Astrocyte (in vitro differentiated cells and primary cell): ENCODE measurements at regions not wholly inside any gene's neighbourhood (a gene's known extent, or its start where the extent isn't known, plus 50 kb on each side); places are given as distances from the start of the nearest gene placed in this dataset.

Experiments used
- DNase-seq: peaks from one replicate; pipeline ENCODE4 v3.0.0-alpha.2; 2010; ENCODE audit warnings: low read depth
- FAIRE-seq: peaks from 2 replicates; lab custom pipeline; 2011; peaks lifted over from hg19 to GRCh38; lab: Jason Lieb, UNC
- H2AFZ ChIP-seq: 2 replicates; pipeline ENCODE4 v1.6.0; 2012; ENCODE audit warnings: low read depth, low read length, inconsistent platforms
- H3K27ac ChIP-seq: 2 replicates; pipeline ENCODE4 v1.5.1; 2011; ENCODE audit warnings: low read depth, low read length, inconsistent platforms
- H3K27me3 ChIP-seq: 2 replicates; pipeline ENCODE4 v1.6.0; 2011; ENCODE audit warnings: low read length, inconsistent platforms; ENCODE audit not compliant: insufficient read depth
- H3K36me3 ChIP-seq: 2 replicates; pipeline ENCODE4 v1.5.1; 2011; ENCODE audit warnings: low read length, inconsistent platforms; ENCODE audit not compliant: insufficient read depth
- H3K4me1 ChIP-seq: 2 replicates; pipeline ENCODE4 v1.5.1; 2011; ENCODE audit warnings: low read length, inconsistent platforms; ENCODE audit not compliant: insufficient read depth
- H3K4me2 ChIP-seq: 2 replicates; pipeline ENCODE4 v1.6.0; 2012; ENCODE audit warnings: low read length, inconsistent platforms
- H3K4me3 ChIP-seq: 2 replicates; pipeline ENCODE4 v1.5.1; 2011; ENCODE audit warnings: low read depth, mild to moderate bottlenecking, low read length, inconsistent platforms; ENCODE audit not compliant: insufficient read depth
- H3K79me2 ChIP-seq: 2 replicates; pipeline ENCODE4 v1.6.0; 2012; ENCODE audit warnings: mild to moderate bottlenecking, low read length, inconsistent platforms; ENCODE audit not compliant: insufficient read depth
- H3K9ac ChIP-seq: 2 replicates; pipeline ENCODE4 v1.6.0; 2012; ENCODE audit warnings: mild to moderate bottlenecking, low read length, inconsistent platforms
- H3K9me3 ChIP-seq: 2 replicates; pipeline ENCODE4 v1.5.1; 2012; ENCODE audit warnings: low read depth, mild to moderate bottlenecking, low read length, inconsistent platforms; ENCODE audit not compliant: insufficient read depth
- H4K20me1 ChIP-seq: 2 replicates; pipeline ENCODE4 v1.6.0; 2012; ENCODE audit warnings: low read length, inconsistent platforms; ENCODE audit not compliant: insufficient read depth
- H3K27ac Mint-ChIP-seq: one replicate; pipeline ENCODE4 v1.8.0; 2021; ENCODE audit warnings: mild to moderate bottlenecking, mixed read lengths; ENCODE audit not compliant: unreplicated experiment
- H3K27me3 Mint-ChIP-seq: one replicate; pipeline ENCODE4 v1.8.0; 2021; ENCODE audit warnings: low read depth, mixed read lengths; ENCODE audit not compliant: unreplicated experiment
- H3K36me3 Mint-ChIP-seq: one replicate; pipeline ENCODE4 v1.8.0; 2021; ENCODE audit warnings: low read depth, mixed read lengths; ENCODE audit not compliant: unreplicated experiment
- H3K4me1 Mint-ChIP-seq: one replicate; pipeline ENCODE4 v1.8.0; 2021; ENCODE audit warnings: low read depth, mixed read lengths; ENCODE audit not compliant: unreplicated experiment
- H3K4me3 Mint-ChIP-seq: one replicate; pipeline ENCODE4 v1.8.0; 2021; ENCODE audit warnings: mild to moderate bottlenecking, moderate library complexity, mixed read lengths; ENCODE audit not compliant: unreplicated experiment
- H3K9me3 Mint-ChIP-seq: one replicate; pipeline ENCODE4 v1.8.0; 2021; ENCODE audit warnings: mild to moderate bottlenecking, mixed read lengths; ENCODE audit not compliant: unreplicated experiment
- CTCF ChIP-seq: IDR thresholded peaks from 2 replicates; pipeline ENCODE4 v1.5.1; 2011; ENCODE audit warnings: low read depth, mild to moderate bottlenecking, inconsistent platforms, low read length, moderate library complexity; ENCODE audit not compliant: insufficient read depth
- EZH2 ChIP-seq: IDR thresholded peaks from 2 replicates; pipeline ENCODE4 v1.6.1; 2012; ENCODE audit warnings: mild to moderate bottlenecking, low read length, inconsistent platforms; ENCODE audit not compliant: insufficient read depth

DNA sequence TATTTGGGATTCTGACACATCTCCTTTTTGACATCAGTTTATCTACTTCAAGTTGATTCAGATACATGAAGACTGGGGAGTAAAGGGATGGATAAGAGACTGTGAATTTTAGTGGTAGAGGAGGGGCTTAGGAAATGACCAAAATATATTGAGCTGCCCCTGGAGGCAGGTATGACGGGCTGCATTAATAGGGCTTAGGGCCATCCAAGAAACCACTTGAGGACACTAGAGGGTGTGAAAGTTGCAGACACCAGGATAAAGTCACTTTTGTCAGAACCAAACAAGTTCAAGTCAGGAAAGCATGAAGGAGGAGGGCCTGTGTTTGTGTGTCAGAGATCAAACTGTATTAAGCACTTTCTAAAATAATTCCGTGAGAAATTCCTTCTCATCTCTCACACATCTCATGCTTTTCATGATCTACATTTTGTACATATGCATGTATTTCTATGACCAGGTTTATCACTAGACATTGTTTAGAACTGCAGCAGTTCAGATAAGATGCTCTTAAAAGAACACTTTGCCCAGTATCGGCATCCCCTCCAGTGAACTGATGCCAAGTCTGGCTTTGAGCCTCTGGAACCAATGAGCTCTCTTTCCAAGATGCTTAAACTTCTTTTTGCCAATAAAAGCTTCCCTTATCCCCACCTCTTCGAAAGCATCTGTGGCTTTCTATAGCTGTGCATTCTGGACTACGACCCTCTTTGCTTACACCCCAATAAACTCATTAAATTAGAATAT is 136.9 kb downstream of the SLC38A1 start:
- H3K9ac ChIP-seq = no peak overlapping the region
- TF ChIP-seq EZH2 (no peak), CTCF (no peak)
- H3K79me2 ChIP-seq = no peaks in the 10 kb centered on the region
- H3K9me3 ChIP-seq = no peaks in the 10 kb centered on the region
- no peak overlapping the region for H3K4me3 ChIP-seq
- H3K4me1 ChIP-seq = no peaks in the 10 kb centered on the region
- Mint-ChIP-seq H3K36me3 (no peaks in the 10 kb centered on the region), H3K4me3 (no peak overlapping the region), H3K27ac (no peak overlapping the region), H3K4me1 (no peaks in the 10 kb centered on the region), H3K27me3 (no peaks in the 10 kb centered on the region), H3K9me3 (no peaks in the 10 kb centered on the region)
- no peaks in the 10 kb centered on the region for H3K36me3 ChIP-seq
- no peak overlapping the region for H3K4me2 ChIP-seq
- DNase-seq = no peak
- H4K20me1 ChIP-seq = no peaks in the 10 kb centered on the region
- no peak for FAIRE-seq
- no peak overlapping the region for H3K27ac ChIP-seq
- H3K27me3 ChIP-seq = no peaks in the 10 kb centered on the region
- H2AFZ ChIP-seq = no peak overlapping the region

DNA sequence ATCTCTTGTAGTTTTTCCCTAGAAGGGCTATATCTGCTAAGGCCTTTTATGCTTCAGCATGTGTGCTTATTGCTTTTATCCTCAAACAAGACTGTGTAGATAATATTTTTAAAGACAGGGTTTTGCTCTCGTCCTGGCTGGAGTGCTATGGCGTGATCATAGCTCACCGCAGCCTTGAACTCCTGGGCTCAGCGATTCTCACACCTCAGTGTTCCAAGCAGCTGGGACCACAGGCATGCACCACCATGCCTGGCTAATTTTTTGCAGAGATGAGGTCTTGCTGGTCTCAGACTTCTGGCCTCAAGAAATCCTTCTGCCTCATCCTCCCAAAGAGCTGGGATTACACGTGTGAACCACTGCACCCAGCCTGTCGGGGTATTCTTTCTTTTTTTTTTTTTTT is 137.3 kb upstream of the SCAF11 start:
- Histone ChIP-seq H3K9ac (no peak overlapping the region), H3K36me3 (no peaks in the 10 kb centered on the region), H3K9me3 (no peaks in the 10 kb centered on the region), H3K27me3 (peaks cover 6% of the 10 kb centered on the region), H3K27ac (no peak overlapping the region), H3K4me1 (peaks cover 6% of the 10 kb centered on the region), H3K4me3 (no peak overlapping the region), H3K4me2 (no peak overlapping the region), H4K20me1 (no peaks in the 10 kb centered on the region), H3K79me2 (no peaks in the 10 kb centered on the region), H2AFZ (no peak overlapping the region)
- H3K27me3 Mint-ChIP-seq = no peaks in the 10 kb centered on the region
- DNase-seq (no peak), FAIRE-seq (no peak)
- H3K27ac Mint-ChIP-seq = no peak overlapping the region
- H3K4me3 Mint-ChIP-seq = no peak overlapping the region
- TF ChIP-seq CTCF = no peak
- no peak for TF ChIP-seq EZH2
- H3K36me3 Mint-ChIP-seq = no peaks in the 10 kb centered on the region
- H3K4me1 Mint-ChIP-seq = peaks cover 3% of the 10 kb centered on the region
- H3K9me3 Mint-ChIP-seq = no peaks in the 10 kb centered on the region

DNA sequence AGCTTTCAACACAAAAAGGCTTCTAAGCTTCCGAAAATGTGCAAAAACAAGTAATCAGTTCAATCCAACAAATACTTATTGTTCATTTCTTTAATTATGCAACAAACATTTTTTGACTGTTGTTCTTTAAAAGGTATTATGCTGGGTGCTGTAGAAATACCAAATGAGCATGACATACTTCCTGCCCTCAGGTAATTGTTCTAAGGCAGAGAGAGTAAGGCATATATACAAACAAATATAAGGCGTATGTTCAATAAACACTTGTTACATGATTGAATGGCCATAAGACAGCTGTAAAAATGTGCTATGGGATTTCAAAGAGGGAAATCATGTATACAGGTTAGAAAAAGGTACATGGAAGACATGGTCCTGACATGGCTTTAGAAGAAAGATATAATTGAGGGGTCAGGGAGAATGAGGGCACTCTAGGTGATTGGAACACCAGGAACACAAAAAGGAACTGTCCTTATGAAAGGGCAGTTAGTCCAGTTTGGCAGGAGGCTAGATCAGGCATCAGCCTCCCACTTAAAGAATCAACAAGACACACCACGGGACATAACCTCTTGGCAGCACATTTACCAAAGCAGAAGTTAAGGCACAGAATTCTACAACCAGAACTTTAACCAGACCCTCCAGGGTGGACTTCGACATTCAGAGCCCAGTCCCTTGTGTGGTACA is 135.8 kb upstream of the SCAF11 start:
- Histone ChIP-seq H3K4me2 (no peak overlapping the region), H3K9ac (no peak overlapping the region), H2AFZ (no peak overlapping the region), H3K27ac (no peak overlapping the region), H3K4me3 (no peak overlapping the region), H3K36me3 (no peaks in the 10 kb centered on the region), H4K20me1 (no peaks in the 10 kb centered on the region), H3K27me3 (peaks cover 15% of the 10 kb centered on the region), H3K9me3 (no peaks in the 10 kb centered on the region), H3K4me1 (peaks cover 6% of the 10 kb centered on the region), H3K79me2 (no peaks in the 10 kb centered on the region)
- H3K36me3 Mint-ChIP-seq = no peaks in the 10 kb centered on the region
- no peak overlapping the region for H3K27ac Mint-ChIP-seq
- no peaks in the 10 kb centered on the region for H3K27me3 Mint-ChIP-seq
- H3K9me3 Mint-ChIP-seq = no peaks in the 10 kb centered on the region
- H3K4me1 Mint-ChIP-seq = peaks cover 3% of the 10 kb centered on the region
- H3K4me3 Mint-ChIP-seq = no peak overlapping the region
- no peak for TF ChIP-seq EZH2
- no peak for FAIRE-seq
- DNase-seq = no peak
